UCSD-AML1 (cell line): ENCODE measurements at regions not wholly inside any gene's neighbourhood (a gene's known extent, or its start where the extent isn't known, plus 50 kb on each side); places are given as distances from the start of the nearest gene placed in this dataset.
"Not testable (repeated sequence)": the region's sequence is repeated elsewhere in the genome, so short reads cannot be mapped to it uniquely, and the experiment has no call there.

ENCODE experiments used
- DNase-seq: peaks from one replicate; lab custom pipeline; 2025; ENCODE audit not compliant: unreplicated experiment; lab: John Stamatoyannopoulos, UW

- DNase-seq, result not testable (repeated sequence)
These were observed 982.9 kb downstream of the TAF11L14 start for GRCh38 chr5:18617191-18617590.

- no peak for DNase-seq
These were observed 996.3 kb downstream of the TAF11L14 start for GRCh38 chr5:18630458-18631045.

GRCh38 chr5:18652404-18653215, 1018.4 kb downstream of the TAF11L14 start:
- no peak for DNase-seq

GRCh38 chr5:18653216-18653752, 1019.0 kb downstream of the TAF11L14 start:
- peak; percentile 0 for DNase-seq

GRCh38 chr5:18660511-18660910, 1026.3 kb downstream of the TAF11L14 start:
- DNase-seq, result no peak

GRCh38 chr5:18662231-18662630, 1028.0 kb downstream of the TAF11L14 start:
- DNase-seq, result no peak

- DNase-seq, result not testable (repeated sequence)
These were observed 1040.0 kb downstream of the TAF11L14 start for GRCh38 chr5:18674212-18674611.

GRCh38 chr5:18675041-18675440, 1040.8 kb downstream of the TAF11L14 start:
- no peak for DNase-seq

GRCh38 chr5:18686253-18686652, 1052.0 kb downstream of the TAF11L14 start:
- DNase-seq, result no peak

GRCh38 chr5:18687429-18687828, 1053.2 kb downstream of the TAF11L14 start:
- no peak for DNase-seq

GRCh38 chr5:18699681-18700080, 1065.4 kb downstream of the TAF11L14 start:
- no peak for DNase-seq

- no peak for DNase-seq
These were observed 1068.6 kb downstream of the TAF11L14 start for GRCh38 chr5:18702821-18703220.

GRCh38 chr5:18712936-18713485, 1078.8 kb downstream of the TAF11L14 start:
- no peak for DNase-seq

- DNase-seq, result no peak
These were observed 1085.7 kb downstream of the TAF11L14 start for GRCh38 chr5:18720002-18720401.

- DNase-seq, result no peak
These were observed 1098.6 kb downstream of the TAF11L14 start for GRCh38 chr5:18732556-18733479.

- DNase-seq, result no peak
These were observed 1101.8 kb downstream of the TAF11L14 start for GRCh38 chr5:18736051-18736398.

GRCh38 chr5:18736736-18737135, 1102.5 kb downstream of the TAF11L14 start:
- not testable (repeated sequence) for DNase-seq

GRCh38 chr5:18740301-18740700, 1106.0 kb downstream of the TAF11L14 start:
- no peak for DNase-seq

- peak; percentile 7 for DNase-seq
These were observed 1108.6 kb downstream of the TAF11L14 start for GRCh38 chr5:18742830-18743229.

GRCh38 chr5:18744441-18744840, 1110.2 kb downstream of the TAF11L14 start:
- peak; percentile 10 for DNase-seq
